Endothelial cell (in vitro differentiated cells): ENCODE measurements at regions not wholly inside any gene's neighbourhood (a gene's known extent, or its start where the extent isn't known, plus 50 kb on each side); places are given as distances from the start of the nearest gene placed in this dataset.

Source experiments
- DNase-seq: peaks from one replicate; pipeline ENCODE4 v3.0.0; 2021; ENCODE audit warnings: low spot score
- H3K27ac Mint-ChIP-seq: one replicate; pipeline ENCODE4 v1.8.0; 2021; ENCODE audit warnings: mixed read lengths, inconsistent platforms; ENCODE audit not compliant: unreplicated experiment
- H3K27me3 Mint-ChIP-seq: one replicate; pipeline ENCODE4 v1.8.0; 2021; ENCODE audit warnings: mild to moderate bottlenecking, moderate library complexity, mixed read lengths, inconsistent platforms; ENCODE audit not compliant: unreplicated experiment
- H3K36me3 Mint-ChIP-seq: one replicate; pipeline ENCODE4 v1.8.0; 2021; ENCODE audit warnings: mild to moderate bottlenecking, low read depth, mixed read lengths, inconsistent platforms; ENCODE audit not compliant: unreplicated experiment
- H3K4me1 Mint-ChIP-seq: one replicate; pipeline ENCODE4 v1.8.0; 2021; ENCODE audit warnings: mild to moderate bottlenecking, mixed read lengths, inconsistent platforms; ENCODE audit not compliant: unreplicated experiment
- H3K4me3 Mint-ChIP-seq: one replicate; pipeline ENCODE4 v1.8.0; 2021; ENCODE audit warnings: mild to moderate bottlenecking, mixed read lengths, inconsistent platforms; ENCODE audit not compliant: unreplicated experiment
- H3K9me3 Mint-ChIP-seq: one replicate; pipeline ENCODE4 v1.8.0; 2021; ENCODE audit warnings: mixed read lengths, inconsistent platforms; ENCODE audit not compliant: unreplicated experiment
- TF ChIP-seq, protein P1 (sequence below): fragments of 200-600 bp; sonication (generic); IDR thresholded peaks from one replicate; pipeline ENCODE4 v1.5.0; 2021; ENCODE audit warnings: antibody characterized with exemption; ENCODE audit not compliant: unreplicated experiment

DNA sequence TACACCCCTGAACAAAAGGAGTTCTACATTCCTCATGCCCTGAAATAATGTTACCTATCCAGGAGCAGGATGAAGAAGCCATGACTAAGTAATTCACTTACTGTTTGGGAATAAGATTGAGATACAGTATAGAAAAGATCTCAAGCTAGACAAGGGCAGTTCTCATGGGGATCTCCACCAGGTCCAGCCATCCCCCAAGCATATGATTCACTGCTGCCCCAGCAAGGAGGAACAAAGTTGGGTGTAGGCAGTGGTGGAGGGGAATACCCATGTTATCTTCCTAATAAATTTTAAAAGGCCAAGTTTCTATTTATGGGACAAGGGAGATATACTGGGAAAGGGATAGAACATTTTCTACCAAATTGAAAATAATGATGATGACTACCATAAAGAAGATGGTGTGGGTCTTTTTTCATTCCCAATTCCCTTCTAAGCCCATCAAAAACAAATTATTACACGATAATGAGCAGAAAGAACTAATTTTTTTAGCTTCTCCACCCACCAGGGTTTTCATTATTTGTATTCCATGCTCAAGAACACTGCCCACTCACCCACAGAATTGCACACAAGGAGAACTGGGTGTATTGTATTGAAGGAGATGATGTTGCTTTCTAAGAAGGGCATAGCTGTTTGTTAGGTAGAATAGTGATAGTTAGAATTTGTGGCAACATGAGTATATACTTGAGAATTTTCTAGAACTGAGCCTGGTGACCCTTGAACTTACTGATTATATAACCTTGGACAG, 204.6 kb downstream of the BTG1 start:
- TF ChIP-seq, protein P1, sequence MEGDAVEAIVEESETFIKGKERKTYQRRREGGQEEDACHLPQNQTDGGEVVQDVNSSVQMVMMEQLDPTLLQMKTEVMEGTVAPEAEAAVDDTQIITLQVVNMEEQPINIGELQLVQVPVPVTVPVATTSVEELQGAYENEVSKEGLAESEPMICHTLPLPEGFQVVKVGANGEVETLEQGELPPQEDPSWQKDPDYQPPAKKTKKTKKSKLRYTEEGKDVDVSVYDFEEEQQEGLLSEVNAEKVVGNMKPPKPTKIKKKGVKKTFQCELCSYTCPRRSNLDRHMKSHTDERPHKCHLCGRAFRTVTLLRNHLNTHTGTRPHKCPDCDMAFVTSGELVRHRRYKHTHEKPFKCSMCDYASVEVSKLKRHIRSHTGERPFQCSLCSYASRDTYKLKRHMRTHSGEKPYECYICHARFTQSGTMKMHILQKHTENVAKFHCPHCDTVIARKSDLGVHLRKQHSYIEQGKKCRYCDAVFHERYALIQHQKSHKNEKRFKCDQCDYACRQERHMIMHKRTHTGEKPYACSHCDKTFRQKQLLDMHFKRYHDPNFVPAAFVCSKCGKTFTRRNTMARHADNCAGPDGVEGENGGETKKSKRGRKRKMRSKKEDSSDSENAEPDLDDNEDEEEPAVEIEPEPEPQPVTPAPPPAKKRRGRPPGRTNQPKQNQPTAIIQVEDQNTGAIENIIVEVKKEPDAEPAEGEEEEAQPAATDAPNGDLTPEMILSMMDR: no peak
- Mint-ChIP-seq H3K4me1 (no peaks in the 10 kb centered on the region), H3K4me3 (no peak overlapping the region), H3K27me3 (no peaks in the 10 kb centered on the region), H3K27ac (no peak overlapping the region), H3K36me3 (no peaks in the 10 kb centered on the region), H3K9me3 (no peaks in the 10 kb centered on the region)
- no peak for DNase-seq

DNA sequence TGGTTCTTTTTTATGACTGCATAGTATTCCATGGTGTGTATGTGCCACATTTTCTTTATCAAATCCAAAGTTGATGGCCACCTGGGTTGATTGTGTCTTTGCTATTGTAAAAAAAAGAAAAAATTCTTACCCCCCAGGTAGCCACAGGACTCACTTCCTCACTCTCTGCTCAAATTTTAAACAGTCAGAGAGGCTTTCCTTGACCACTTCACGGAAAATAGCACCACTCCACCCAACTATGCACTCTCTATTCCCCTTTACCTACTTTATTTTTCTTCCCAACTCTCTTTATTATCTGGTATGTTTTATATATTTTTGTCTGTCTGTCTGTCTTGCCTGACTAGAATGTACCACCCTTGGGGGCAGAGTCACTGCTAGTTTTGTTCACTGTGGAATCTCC, 205.3 kb downstream of the BTG1 start:
- Mint-ChIP-seq H3K4me1 (no peaks in the 10 kb centered on the region), H3K27me3 (no peaks in the 10 kb centered on the region), H3K36me3 (no peaks in the 10 kb centered on the region), H3K4me3 (no peak overlapping the region), H3K27ac (no peak overlapping the region), H3K9me3 (no peaks in the 10 kb centered on the region)
- TF ChIP-seq, protein P1: no peak
- DNase-seq: no peak

DNA sequence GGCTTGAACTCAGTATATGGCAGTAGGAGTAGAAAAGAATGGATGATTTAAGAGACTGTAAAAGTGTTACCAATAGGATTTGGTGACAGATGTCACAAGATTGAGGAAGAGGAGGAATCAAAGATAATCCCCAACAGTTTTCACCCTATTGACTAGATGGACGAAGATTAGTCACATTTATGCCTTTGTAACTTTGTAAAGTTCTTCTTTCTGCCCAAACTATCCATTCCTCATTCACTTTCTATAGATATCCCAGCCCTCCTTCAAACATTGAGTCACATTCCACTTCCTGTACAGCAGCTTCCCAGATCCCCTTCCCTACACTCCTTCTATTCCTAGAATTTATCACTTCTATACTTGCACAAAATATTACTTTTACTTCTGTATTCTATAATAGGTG, 207.9 kb downstream of the BTG1 start:
- no peaks in the 10 kb centered on the region for H3K27me3 Mint-ChIP-seq
- no peak overlapping the region for H3K4me3 Mint-ChIP-seq
- no peak overlapping the region for H3K27ac Mint-ChIP-seq
- no peaks in the 10 kb centered on the region for H3K4me1 Mint-ChIP-seq
- H3K36me3 Mint-ChIP-seq: no peaks in the 10 kb centered on the region
- DNase-seq: no peak
- no peaks in the 10 kb centered on the region for H3K9me3 Mint-ChIP-seq
- TF ChIP-seq, protein P1: no peak

DNA sequence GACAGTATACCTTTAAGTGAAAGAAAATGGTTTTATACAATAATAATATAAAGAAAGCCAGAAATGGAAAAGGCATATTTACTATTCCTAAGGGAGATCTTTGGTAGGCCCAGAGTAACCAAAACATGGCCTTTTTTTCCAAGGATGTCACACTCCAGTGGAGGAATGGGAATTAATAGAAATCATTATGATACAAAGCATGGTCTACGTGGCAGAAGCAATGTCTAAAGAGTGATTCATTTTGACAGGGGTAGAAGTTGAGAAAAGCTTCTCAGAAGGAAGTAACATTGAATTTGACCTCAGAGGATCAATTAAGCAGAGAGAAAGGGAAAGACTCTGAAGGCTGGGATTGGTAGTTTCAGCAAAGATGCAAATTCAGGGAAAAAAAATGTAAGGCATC, 208.6 kb downstream of the BTG1 start:
- no peaks in the 10 kb centered on the region for H3K36me3 Mint-ChIP-seq
- no peak overlapping the region for H3K27ac Mint-ChIP-seq
- DNase-seq: no peak
- H3K4me1 Mint-ChIP-seq: no peaks in the 10 kb centered on the region
- TF ChIP-seq, protein P1: no peak
- H3K27me3 Mint-ChIP-seq: no peaks in the 10 kb centered on the region
- no peaks in the 10 kb centered on the region for H3K9me3 Mint-ChIP-seq
- no peak overlapping the region for H3K4me3 Mint-ChIP-seq

DNA sequence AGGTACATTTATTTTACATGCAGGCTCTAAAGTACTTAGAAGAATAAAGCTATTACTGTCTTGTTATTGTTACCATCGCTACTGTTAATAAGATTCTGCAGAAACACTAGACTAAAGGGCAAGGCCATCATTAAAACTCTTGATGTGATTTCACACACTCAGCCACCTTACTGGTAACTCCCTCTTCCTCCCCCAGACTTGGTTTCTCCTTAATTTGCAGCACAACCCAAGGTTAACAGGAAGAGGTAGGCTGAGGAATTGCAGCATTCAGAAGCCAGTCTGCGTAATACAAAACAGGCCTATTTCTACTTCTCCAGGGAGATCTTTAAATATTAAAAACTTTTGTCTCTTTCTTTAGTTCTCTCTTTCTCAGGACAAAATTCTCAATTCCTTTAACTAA, 210.3 kb downstream of the BTG1 start:
- TF ChIP-seq, protein P1: no peak
- no peak for DNase-seq
- Mint-ChIP-seq H3K27ac (no peak overlapping the region), H3K4me3 (no peak overlapping the region), H3K9me3 (no peaks in the 10 kb centered on the region), H3K27me3 (no peaks in the 10 kb centered on the region), H3K4me1 (no peaks in the 10 kb centered on the region), H3K36me3 (no peaks in the 10 kb centered on the region)
